A673 (cell line): ENCODE measurements at regions not wholly inside any gene's neighbourhood (a gene's known extent, or its start where the extent isn't known, plus 50 kb on each side); places are given as distances from the start of the nearest gene placed in this dataset.
"Not testable (repeated sequence)": the region's sequence is repeated elsewhere in the genome, so short reads cannot be mapped to it uniquely, and the experiment has no call there.

Source experiments
- BruUV-seq: library from RNA; stranded (reverse); fragments of 400-500 nt; replicated peaks from 2 replicates; lab custom pipeline; 2021; lab: Mats Ljungman, UMichigan
- CTCF ChIA-PET: fragments of 300-600 bp; sonication (Branson Sonifier 250); formaldehyde crosslinking; loops from one replicate; lab custom pipeline; 2022; ENCODE audit warnings: antibody characterized with exemption; lab: Charles Lee
- POLR2A ChIA-PET: fragments of 300-600 bp; sonication (Branson Sonifier 250); formaldehyde crosslinking; loops from one replicate; lab custom pipeline; 2022; ENCODE audit warnings: antibody characterized with exemption; ENCODE audit not compliant: low non-redundant PET; lab: Charles Lee
- DNase-seq: peaks from one replicate; pipeline ENCODE4 v3.0.0-alpha.2; 2015; ENCODE audit warnings: low spot score
- H3K27ac ChIP-seq: fragments of 200-600 bp; sonication (generic); 2 replicates; pipeline ENCODE4 v1.5.1; 2016; ENCODE audit warnings: mixed run types, low read depth, mild to moderate bottlenecking, mixed read lengths, antibody characterized with exemption, low read length; ENCODE audit not compliant: poor library complexity, severe bottlenecking
- H3K27me3 ChIP-seq: fragments of 200-600 bp; sonication (generic); replicated peaks from 2 replicates; pipeline ENCODE4 v1.6.1; 2017; ENCODE audit warnings: mixed run types, low read depth, mild to moderate bottlenecking, mixed read lengths, antibody characterized with exemption, low read length; ENCODE audit not compliant: insufficient read depth, poor library complexity
- H3K36me3 ChIP-seq: fragments of 200-600 bp; sonication (generic); 2 replicates; pipeline ENCODE4 v1.6.1; 2016; ENCODE audit warnings: mixed run types, mild to moderate bottlenecking, mixed read lengths, antibody characterized with exemption, low read length; ENCODE audit not compliant: insufficient read depth, poor library complexity, severe bottlenecking
- H3K4me1 ChIP-seq: fragments of 200-600 bp; sonication (generic); 2 replicates; pipeline ENCODE4 v1.6.1; 2017; ENCODE audit warnings: mixed run types, mild to moderate bottlenecking, mixed read lengths, antibody characterized with exemption, low read length; ENCODE audit not compliant: insufficient read depth, poor library complexity, severe bottlenecking
- H3K4me3 ChIP-seq: fragments of 200-600 bp; sonication (generic); 2 replicates; pipeline ENCODE4 v1.5.1; 2016; ENCODE audit warnings: low read depth, mixed run types, mild to moderate bottlenecking, mixed read lengths, low read length; ENCODE audit not compliant: poor library complexity, severe bottlenecking
- H3K9me3 ChIP-seq: fragments of 200-600 bp; sonication (generic); 2 replicates; pipeline ENCODE4 v1.6.1; 2016; ENCODE audit warnings: mixed run types, low read depth, mild to moderate bottlenecking, mixed read lengths, antibody characterized with exemption, low read length; ENCODE audit not compliant: poor library complexity, severe bottlenecking
- EZH2 ChIP-seq: fragments of 200-600 bp; sonication (generic); IDR thresholded peaks from 2 replicates; pipeline ENCODE4 v1.6.1; 2017; ENCODE audit warnings: borderline replicate concordance, low read depth, mild to moderate bottlenecking, mixed read lengths, antibody characterized with exemption, low read length; ENCODE audit not compliant: poor library complexity, severe bottlenecking
- intact Hi-C: fragments of 100-400 bp; cut with micrococcal nuclease; formaldehyde crosslinking; loops from one replicate; pipeline ENCODE4 v1.10.0; 2022; ENCODE audit not compliant: unreplicated experiment
- TF ChIP-seq, protein P1 (sequence below): fragments of 300-800, 200-600 bp; sonication (generic); conservative IDR thresholded peaks from 2 replicates; pipeline ENCODE4 v1.5.1; 2017; ENCODE audit warnings: low read depth, mild to moderate bottlenecking, antibody characterized with exemption, low read length, moderate library complexity, mixed read lengths

DNA sequence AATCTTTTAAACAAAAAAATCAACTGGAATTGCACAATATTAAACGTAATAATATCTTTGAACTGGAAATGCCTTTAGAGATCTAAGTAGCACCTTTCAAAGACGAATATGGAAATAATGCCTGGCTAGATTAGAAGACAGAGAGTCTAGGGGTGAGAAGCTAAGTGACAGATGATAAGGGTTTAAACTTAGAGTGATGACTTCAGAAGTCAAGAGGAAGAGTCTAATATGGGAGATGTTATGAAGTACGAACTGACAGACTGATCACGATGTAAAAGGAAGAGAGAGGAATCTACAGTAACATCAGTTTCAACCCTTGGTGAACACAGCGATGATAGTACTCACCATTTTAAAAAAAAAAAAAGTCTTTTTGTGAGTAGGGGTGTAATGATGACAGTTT lies 57.9 kb downstream of the HINT1 start:
- H3K4me3 ChIP-seq = no peak overlapping the region
- no peaks in the 10 kb centered on the region for H3K36me3 ChIP-seq
- H3K4me1 ChIP-seq = no peaks in the 10 kb centered on the region
- H3K9me3 ChIP-seq = no peaks in the 10 kb centered on the region
- TF ChIP-seq EZH2 = no peak
- TF ChIP-seq, protein P1, sequence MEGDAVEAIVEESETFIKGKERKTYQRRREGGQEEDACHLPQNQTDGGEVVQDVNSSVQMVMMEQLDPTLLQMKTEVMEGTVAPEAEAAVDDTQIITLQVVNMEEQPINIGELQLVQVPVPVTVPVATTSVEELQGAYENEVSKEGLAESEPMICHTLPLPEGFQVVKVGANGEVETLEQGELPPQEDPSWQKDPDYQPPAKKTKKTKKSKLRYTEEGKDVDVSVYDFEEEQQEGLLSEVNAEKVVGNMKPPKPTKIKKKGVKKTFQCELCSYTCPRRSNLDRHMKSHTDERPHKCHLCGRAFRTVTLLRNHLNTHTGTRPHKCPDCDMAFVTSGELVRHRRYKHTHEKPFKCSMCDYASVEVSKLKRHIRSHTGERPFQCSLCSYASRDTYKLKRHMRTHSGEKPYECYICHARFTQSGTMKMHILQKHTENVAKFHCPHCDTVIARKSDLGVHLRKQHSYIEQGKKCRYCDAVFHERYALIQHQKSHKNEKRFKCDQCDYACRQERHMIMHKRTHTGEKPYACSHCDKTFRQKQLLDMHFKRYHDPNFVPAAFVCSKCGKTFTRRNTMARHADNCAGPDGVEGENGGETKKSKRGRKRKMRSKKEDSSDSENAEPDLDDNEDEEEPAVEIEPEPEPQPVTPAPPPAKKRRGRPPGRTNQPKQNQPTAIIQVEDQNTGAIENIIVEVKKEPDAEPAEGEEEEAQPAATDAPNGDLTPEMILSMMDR = no peak
- intact Hi-C loops = loop anchor here (5.0 to 10.0 kb wide), 3 partner anchors 1000 to 1335 kb away; partner anchors contain the start of gene CHSY3
- ChIA-PET CTCF (no interaction called here), POLR2A (no interaction called here)
- H3K27ac ChIP-seq = no peak overlapping the region
- DNase-seq = no peak
- BruUV-seq = no TSS peak
- H3K27me3 ChIP-seq = peaks cover 10% of the 10 kb centered on the region

DNA sequence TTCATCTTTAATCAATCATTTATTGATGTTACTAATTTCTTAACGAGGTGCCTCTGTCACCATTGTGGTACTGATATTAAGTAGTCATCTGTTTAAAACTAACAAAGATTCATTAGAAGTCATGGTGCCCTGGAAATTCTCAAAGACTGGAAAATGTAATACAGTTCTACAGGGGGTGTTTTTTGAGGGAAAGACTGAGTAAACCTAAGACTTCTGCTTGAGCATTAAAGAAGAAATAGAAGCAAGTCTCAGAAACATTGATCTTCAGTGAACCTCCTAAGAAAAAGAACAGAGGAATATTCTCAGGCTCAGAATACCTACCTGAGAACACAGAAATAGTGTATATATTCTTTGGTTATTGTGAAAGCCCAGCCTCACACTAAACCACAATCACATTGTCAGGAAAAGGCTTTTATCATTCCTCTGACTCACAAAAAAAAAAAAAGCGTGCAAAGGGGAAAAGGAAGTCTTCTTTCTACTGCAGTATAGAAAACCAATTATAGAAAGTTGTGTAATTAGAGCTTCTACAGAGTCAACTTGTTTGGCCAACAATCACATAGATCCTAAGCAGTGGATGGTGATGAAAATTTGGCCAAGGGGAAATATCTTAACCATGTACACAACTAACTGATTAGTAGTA lies 60.8 kb downstream of the HINT1 start:
- Histone ChIP-seq H3K27me3 (peaks cover 29% of the 10 kb centered on the region), H3K4me1 (no peaks in the 10 kb centered on the region), H3K9me3 (no peaks in the 10 kb centered on the region), H3K4me3 (no peak overlapping the region), H3K36me3 (no peaks in the 10 kb centered on the region), H3K27ac (no peak overlapping the region)
- ChIA-PET CTCF (no interaction called here), POLR2A (no interaction called here)
- TF ChIP-seq EZH2 = no peak
- TF ChIP-seq, protein P1 = no peak
- BruUV-seq = no TSS peak
- intact Hi-C loops = loop anchor here (10.0 kb wide), 1 partner anchor 1199 kb away; the partner anchor contains the start of gene CHSY3
- DNase-seq = no peak

DNA sequence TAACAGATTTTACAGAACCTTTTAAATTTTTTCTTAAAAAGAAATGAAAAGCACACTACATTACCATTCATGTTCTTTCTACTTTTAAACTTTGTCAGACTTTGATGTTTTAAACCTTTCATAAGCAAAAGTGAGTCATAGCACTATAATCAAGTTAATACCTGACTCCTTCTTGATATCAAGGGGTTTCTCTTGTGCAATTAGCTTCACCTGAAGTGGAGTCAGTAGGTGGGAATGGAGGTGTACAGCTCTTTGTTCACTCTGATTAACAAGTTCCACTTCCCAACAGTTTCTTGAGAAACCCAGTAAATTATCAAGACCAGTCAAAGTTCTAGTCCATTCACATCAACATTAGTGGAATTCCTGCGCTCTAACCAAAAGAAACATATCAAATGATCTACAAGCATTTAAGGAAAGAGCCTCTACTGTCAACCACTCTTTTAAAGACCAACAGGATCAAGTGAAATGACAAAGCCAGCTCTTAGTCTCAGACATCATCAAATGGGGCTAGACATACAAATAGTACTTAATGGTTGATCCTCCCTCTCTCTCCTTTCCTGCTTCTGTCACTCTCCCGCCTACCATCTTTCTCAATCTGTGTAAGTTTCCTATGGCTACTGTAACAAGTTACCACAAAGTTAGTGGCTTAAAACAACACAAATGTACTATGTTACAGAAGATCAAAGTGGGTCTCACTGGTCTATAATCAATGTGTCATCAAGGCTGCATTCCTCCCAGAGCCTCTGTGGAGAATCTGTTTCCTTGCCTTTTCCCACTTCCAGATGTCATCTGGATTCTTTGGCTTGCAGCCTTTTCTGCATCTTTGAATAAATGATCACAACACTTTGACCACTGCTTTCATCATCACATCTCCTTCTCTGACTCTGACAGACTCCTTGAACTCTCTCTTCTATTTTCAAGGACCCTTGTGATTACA lies 68.0 kb downstream of the HINT1 start:
- Histone ChIP-seq H3K27me3 (peaks cover 53% of the 10 kb centered on the region), H3K4me3 (no peak overlapping the region), H3K9me3 (no peaks in the 10 kb centered on the region), H3K4me1 (no peaks in the 10 kb centered on the region), H3K27ac (no peak overlapping the region), H3K36me3 (no peaks in the 10 kb centered on the region)
- POLR2A ChIA-PET = interaction anchor here (0.6 kb wide), 1 partner anchor 322 kb away, joined by 4 read pairs; no protein-coding TSS in a partner anchor
- no peak for DNase-seq
- BruUV-seq = no TSS peak
- intact Hi-C loops = no loop called here
- CTCF ChIA-PET = no interaction called here
- no peak for TF ChIP-seq EZH2
- TF ChIP-seq, protein P1 = no peak

DNA sequence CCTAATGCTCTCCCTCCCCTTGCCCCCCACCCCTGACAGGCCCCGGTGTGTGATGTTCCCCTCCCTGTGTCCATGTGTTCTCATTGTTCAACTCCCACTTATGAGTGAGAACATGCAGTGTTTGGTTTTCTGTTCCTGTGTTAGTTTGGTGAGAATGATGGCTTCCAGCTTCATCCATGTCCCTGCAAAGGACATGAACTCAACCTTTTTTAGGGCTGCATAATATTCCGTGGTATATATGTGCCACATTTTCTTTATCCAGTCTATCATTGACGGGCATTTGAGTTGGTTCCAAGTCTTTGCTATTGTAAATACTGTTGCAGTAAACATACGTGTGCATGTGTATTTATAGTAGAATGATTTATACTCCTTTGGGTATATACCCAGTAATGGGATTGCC lies 69.5 kb downstream of the HINT1 start:
- H3K4me1 ChIP-seq, POLR2A ChIA-PET, intact Hi-C loops, H3K36me3 ChIP-seq, DNase-seq, BruUV-seq, H3K4me3 ChIP-seq, CTCF ChIA-PET, H3K27ac ChIP-seq, H3K9me3 ChIP-seq: not testable (repeated sequence)
- peaks cover 46% of the 10 kb centered on the region for H3K27me3 ChIP-seq
